SK-N-MC (cell line): ENCODE measurements at regions not wholly inside any gene's neighbourhood (a gene's known extent, or its start where the extent isn't known, plus 50 kb on each side); places are given as distances from the start of the nearest gene placed in this dataset.

Experiments
- EZH2 ChIP-seq: fragments of 200-600 bp; sonication (generic); IDR thresholded peaks from one replicate; pipeline ENCODE4 v1.6.1; 2017; ENCODE audit warnings: antibody characterized with exemption
- POLR2AphosphoS5 ChIP-seq: IDR thresholded peaks from 2 replicates; pipeline ENCODE4 v1.6.1; 2012; ENCODE audit warnings: mild to moderate bottlenecking, low read depth, low read length, borderline replicate concordance

GRCh38 chr5:101103874-101104273 is 200.8 kb upstream of the ST8SIA4 start:
- no peak for TF ChIP-seq EZH2
- TF ChIP-seq POLR2AphosphoS5 = no peak
